ENCODE measurements at regions not wholly inside any gene's neighbourhood (a gene's known extent, or its start where the extent isn't known, plus 50 kb on each side); places are given as distances from the start of the nearest gene placed in this dataset.
"Not testable (repeated sequence)": the region's sequence is repeated elsewhere in the genome, so short reads cannot be mapped to it uniquely, and the experiment has no call there.

GRCh38 chr4:7141151-7141834 lies 51.0 kb upstream of the SORCS2 start:
- H3K27me3 Mint-ChIP-seq, result peaks cover 16 to 25% of the 10 kb centered on the region in 2 donors
- no peak for DNase-seq

DNA sequence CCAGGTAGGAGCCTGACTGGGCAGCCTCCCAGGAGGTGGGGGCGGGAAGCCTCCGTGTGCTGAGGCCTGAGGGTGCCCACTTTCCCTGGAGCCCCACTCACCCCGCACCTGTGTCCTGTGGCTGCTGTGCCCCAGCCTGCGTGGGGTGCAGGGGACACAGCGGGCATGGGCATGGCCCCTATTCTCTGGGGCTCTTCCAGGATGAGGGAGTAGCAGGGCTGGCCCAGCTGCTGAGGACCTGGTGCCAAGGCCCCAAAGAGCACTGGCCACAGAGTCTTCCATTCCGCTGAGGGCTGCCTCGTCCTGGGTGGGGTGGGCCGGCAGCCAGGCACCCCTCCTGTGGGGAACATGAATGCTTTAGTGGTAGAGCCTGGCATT lies 51.7 kb upstream of the SORCS2 start:
- Mint-ChIP-seq H3K36me3 (no peaks in the 10 kb centered on the region), H3K27me3 (peaks cover 16 to 24% of the 10 kb centered on the region in 2 donors), H3K27ac (no peak overlapping the region), H3K9me3 (no peaks in the 10 kb centered on the region), H3K4me3 (no peak overlapping the region), H3K4me1 (no peaks in the 10 kb centered on the region)
- DNase-seq, result no peak
- no peak for ATAC-seq (replicated peaks)

More at GRCh38 chr4:7141151-7141834, 51.0 kb upstream of the SORCS2 start:
- Mint-ChIP-seq H3K9me3 (no peaks in the 10 kb centered on the region), H3K4me3 (no peak overlapping the region), H3K36me3 (no peaks in the 10 kb centered on the region), H3K27ac (no peak overlapping the region), H3K4me1 (no peaks in the 10 kb centered on the region)
- no peak for ATAC-seq (replicated peaks)

GRCh38 chr4:7140062-7140691 lies 52.2 kb upstream of the SORCS2 start:
- DNase-seq, result no peak
- Mint-ChIP-seq H3K36me3 (no peaks in the 10 kb centered on the region), H3K27me3 (peaks cover 16 to 24% of the 10 kb centered on the region in 2 donors), H3K27ac (no peak overlapping the region), H3K4me1 (no peaks in the 10 kb centered on the region), H3K4me3 (no peak overlapping the region), H3K9me3 (no peaks in the 10 kb centered on the region)
- no peak for ATAC-seq (replicated peaks)

DNA sequence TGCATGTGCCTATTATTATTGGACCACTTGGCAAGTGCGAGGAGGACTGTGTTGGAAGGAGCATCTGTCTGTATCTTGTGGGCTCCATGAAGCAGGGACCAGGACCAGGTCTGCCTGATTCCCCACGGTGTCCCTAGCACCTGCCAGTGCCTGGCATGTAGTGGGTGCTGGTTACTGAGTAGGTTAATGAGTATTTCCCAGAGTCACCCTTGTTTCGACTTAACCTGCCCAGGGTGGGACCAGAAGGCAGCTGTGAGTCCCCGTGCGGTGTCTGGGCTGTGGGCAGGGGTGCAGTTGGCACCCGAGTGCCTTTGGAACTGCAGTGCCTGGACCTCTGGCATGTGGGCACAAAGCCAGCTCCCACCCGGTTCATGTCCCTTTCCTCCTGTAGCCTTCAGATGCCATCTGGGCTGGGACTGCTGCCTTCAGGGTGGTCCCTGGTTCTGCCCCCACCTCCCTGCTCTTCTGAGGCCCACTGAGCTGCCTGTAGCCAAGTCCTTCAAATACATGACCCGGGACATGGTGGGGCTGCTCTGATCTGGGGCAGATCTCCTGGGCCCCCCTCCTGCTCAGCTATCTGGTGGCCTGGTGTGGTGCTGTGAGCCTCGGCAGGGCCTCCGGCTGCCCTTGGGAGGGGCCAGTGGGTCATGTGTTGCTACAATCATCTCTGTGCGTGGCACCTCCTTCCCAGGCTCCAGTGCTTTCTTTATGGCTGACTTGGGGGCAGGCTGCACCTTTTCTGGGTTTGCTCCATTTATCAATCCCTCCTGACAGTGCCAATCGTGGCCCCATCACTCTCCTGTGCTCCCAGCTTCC lies 53.0 kb upstream of the SORCS2 start:
- no peak overlapping the region for H3K4me3 Mint-ChIP-seq
- no peaks in the 10 kb centered on the region for H3K4me1 Mint-ChIP-seq
- no peak overlapping the region for H3K27ac Mint-ChIP-seq
- H3K9me3 Mint-ChIP-seq, result no peaks in the 10 kb centered on the region
- peaks cover 11 to 24% of the 10 kb centered on the region in 2 donors for H3K27me3 Mint-ChIP-seq
- no peaks in the 10 kb centered on the region for H3K36me3 Mint-ChIP-seq
- ATAC-seq (replicated peaks) (no peak), DNase-seq (no peak)

GRCh38 chr4:7138223-7139166 lies 53.8 kb upstream of the SORCS2 start:
- H3K4me1 Mint-ChIP-seq, result no peaks in the 10 kb centered on the region
- DNase-seq (no peak), ATAC-seq (replicated peaks) (no peak)
- H3K36me3 Mint-ChIP-seq, result no peaks in the 10 kb centered on the region
- no peak overlapping the region for H3K4me3 Mint-ChIP-seq
- peaks cover 11 to 22% of the 10 kb centered on the region in 2 donors for H3K27me3 Mint-ChIP-seq
- H3K9me3 Mint-ChIP-seq, result no peaks in the 10 kb centered on the region
- no peak overlapping the region for H3K27ac Mint-ChIP-seq

GRCh38 chr4:7137326-7138200 lies 54.8 kb upstream of the SORCS2 start:
- no peak for DNase-seq
- ATAC-seq (replicated peaks), result no peak
- Mint-ChIP-seq H3K4me1 (no peaks in the 10 kb centered on the region), H3K4me3 (no peak overlapping the region), H3K27me3 (peaks cover 11 to 20% of the 10 kb centered on the region in 2 donors), H3K9me3 (peaks cover 4% of the 10 kb centered on the region in 2 donors), H3K36me3 (no peaks in the 10 kb centered on the region), H3K27ac (no peak overlapping the region)

GRCh38 chr4:7136351-7136750 lies 56.0 kb upstream of the SORCS2 start:
- Mint-ChIP-seq H3K27ac (no peak overlapping the region), H3K4me3 (no peak overlapping the region)
- ATAC-seq (replicated peaks), result no peak

GRCh38 chr4:7135389-7135746 lies 57.0 kb upstream of the SORCS2 start:
- no peaks in the 10 kb centered on the region for H3K4me1 Mint-ChIP-seq
- DNase-seq (no peak), ATAC-seq (replicated peaks) (no peak)
- no peak overlapping the region for H3K27ac Mint-ChIP-seq
- H3K27me3 Mint-ChIP-seq, result peaks cover 10 to 18% of the 10 kb centered on the region in 2 donors
- H3K4me3 Mint-ChIP-seq, result no peak overlapping the region
- H3K9me3 Mint-ChIP-seq, result peaks cover 4% of the 10 kb centered on the region in 2 donors
- no peaks in the 10 kb centered on the region for H3K36me3 Mint-ChIP-seq

More at GRCh38 chr4:7136351-7136750, 56.0 kb upstream of the SORCS2 start:
- Mint-ChIP-seq H3K27me3 (peaks cover 11 to 20% of the 10 kb centered on the region in 2 donors), H3K36me3 (no peaks in the 10 kb centered on the region), H3K4me1 (no peaks in the 10 kb centered on the region), H3K9me3 (peaks cover 4% of the 10 kb centered on the region in 2 donors)
- DNase-seq, result no peak

- H3K27ac Mint-ChIP-seq, result no peak overlapping the region
- H3K36me3 Mint-ChIP-seq, result no peaks in the 10 kb centered on the region
- peaks cover 5 to 13% of the 10 kb centered on the region in 2 donors for H3K27me3 Mint-ChIP-seq
- no peaks in the 10 kb centered on the region for H3K4me1 Mint-ChIP-seq
- no peak for DNase-seq
- ATAC-seq (replicated peaks), result no peak
- peaks cover 4% of the 10 kb centered on the region in 2 donors for H3K9me3 Mint-ChIP-seq
- no peak overlapping the region for H3K4me3 Mint-ChIP-seq
These were observed 57.5 kb upstream of the SORCS2 start for GRCh38 chr4:7134737-7135388.

- not testable (repeated sequence) for DNase-seq; H3K4me3 Mint-ChIP-seq; H3K27ac Mint-ChIP-seq; H3K36me3 Mint-ChIP-seq; ATAC-seq (replicated peaks); H3K9me3 Mint-ChIP-seq; H3K4me1 Mint-ChIP-seq
- H3K27me3 Mint-ChIP-seq, result peaks cover 4 to 11% of the 10 kb centered on the region in 2 donors
These were observed 58.3 kb upstream of the SORCS2 start for GRCh38 chr4:7133818-7134650.

DNA sequence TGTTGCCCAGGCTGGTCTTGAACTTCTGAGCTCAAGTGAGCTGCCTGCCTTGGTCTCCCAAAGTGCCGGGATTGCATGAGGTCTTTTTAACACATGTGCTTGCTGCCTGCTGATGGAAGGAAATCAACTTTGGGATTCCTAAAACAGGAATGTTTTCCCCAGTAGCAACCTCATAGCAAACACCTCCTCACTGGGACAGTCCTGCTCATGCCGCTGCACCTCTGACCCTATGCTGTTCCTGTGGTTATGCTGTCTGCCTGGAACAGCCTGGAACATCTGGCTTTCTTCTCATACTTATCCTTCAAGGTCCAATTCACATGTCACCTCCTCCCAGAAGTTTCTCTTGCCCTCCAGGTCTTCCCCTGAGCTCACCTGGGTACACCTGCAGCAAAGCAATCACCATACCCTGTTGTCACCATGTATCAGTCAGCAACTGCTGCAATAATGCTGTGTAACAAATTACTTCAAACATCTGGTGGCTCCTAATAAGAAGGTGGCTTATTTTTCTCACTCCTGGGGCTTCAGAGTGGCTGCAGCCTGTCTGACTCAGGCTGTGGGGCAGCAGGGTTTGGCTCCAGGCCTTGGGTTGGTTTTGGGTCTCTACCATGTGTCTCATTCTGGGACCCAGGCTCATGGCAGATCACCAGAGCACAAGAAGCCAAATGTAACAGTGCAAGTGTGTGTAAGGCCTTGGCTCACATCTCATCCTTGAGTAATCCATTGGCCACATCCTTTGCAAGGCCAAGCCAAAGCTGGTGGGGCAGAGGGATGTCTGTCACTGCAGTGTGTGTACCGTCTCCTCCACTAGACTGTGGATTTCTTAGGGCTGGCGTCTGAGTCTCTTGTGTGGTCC lies 59.4 kb upstream of the SORCS2 start:
- no peaks in the 10 kb centered on the region for H3K4me1 Mint-ChIP-seq
- no peaks in the 10 kb centered on the region for H3K36me3 Mint-ChIP-seq
- ATAC-seq (replicated peaks) (no peak), DNase-seq (no peak)
- H3K4me3 Mint-ChIP-seq, result no peak overlapping the region
- peaks cover 4% of the 10 kb centered on the region in 2 donors for H3K9me3 Mint-ChIP-seq
- peaks cover 0 to 7% of the 10 kb centered on the region in 2 donors for H3K27me3 Mint-ChIP-seq
- no peak overlapping the region for H3K27ac Mint-ChIP-seq
